K562 (cell line): ENCODE measurements at regions not wholly inside any gene's neighbourhood (a gene's known extent, or its start where the extent isn't known, plus 50 kb on each side); places are given as distances from the start of the nearest gene placed in this dataset.

Source experiments
- ATAC-seq: fragments of 200-7000 bp; cut with Tn5 transposase; 3 replicates; pipeline ENCODE4 v1.9.1; 2020; ENCODE audit warnings: moderate library complexity
- BruUV-seq: library from RNA; stranded (reverse); fragments of 400-500 nt; replicated peaks from 2 replicates; lab custom pipeline; 2021; lab: Mats Ljungman, UMichigan
- CTCF ChIA-PET: fragments of 300-600 bp; formaldehyde crosslinking; extraction: SDS; loops from one replicate; lab custom pipeline; 2021; ENCODE audit warnings: low intra/inter-chr PET ratio; lab: Yijun Ruan, JAX
- POLR2A ChIA-PET: fragments of 300-600, 350-650 bp; sonication (Branson Sonifier 250); formaldehyde crosslinking; extraction: SDS; loops from one replicate; lab custom pipeline; 2021; ENCODE audit warnings: antibody characterized with exemption, inconsistent platforms; lab: Yijun Ruan, JAX
- DNase-seq, 4 experiments: peaks; one replicate each; pipeline versions ENCODE4 v3.0.0 to v3.0.0-alpha.2; 2011 to 2018; ENCODE audit warnings: low spot score in 3 of 4, mixed read lengths in 3 of 4; ENCODE audit errors: extremely low read depth in 1 of 4
- FAIRE-seq: peaks from 2 replicates; lab custom pipeline; 2011; peaks lifted over from hg19 to GRCh38; lab: Jason Lieb, UNC
- H2AFZ ChIP-seq: 2 replicates; pipeline ENCODE4 v1.6.0; 2011; ENCODE audit warnings: low read depth, low read length, control low read depth, inconsistent platforms
- H3K27ac ChIP-seq: fragments of 200-600 bp; 3 replicates; pipeline ENCODE4 v1.8.0; 2011; ENCODE audit warnings: low read depth, mild to moderate bottlenecking, control low read depth, inconsistent platforms, low read length, moderate library complexity, mixed read lengths; ENCODE audit errors: extremely low read depth
- H3K27me3 ChIP-seq, 2 experiments: fragments of 300-600 bp in 1 of 2; 2 replicates in 1 of 2; 3 replicates in 1 of 2; pipeline versions ENCODE4 v1.6.0 to v1.8.0; 2011; ENCODE audit warnings: inconsistent platforms in 2 of 2, low read length in 2 of 2, mild to moderate bottlenecking in 1 of 2, mixed read lengths in 1 of 2, moderate library complexity in 1 of 2; ENCODE audit not compliant: control insufficient read depth in 2 of 2, insufficient read depth in 2 of 2
- H3K36me3 ChIP-seq: fragments of 300-600 bp; 3 replicates; pipeline ENCODE4 v1.8.0; 2011; ENCODE audit warnings: mild to moderate bottlenecking, low read length, inconsistent platforms; ENCODE audit not compliant: control insufficient read depth, insufficient read depth
- H3K4me1 ChIP-seq, 2 experiments: fragments of 200-600 bp in 1 of 2; replicated peaks in 1 of 2; 2 replicates in 1 of 2; 3 replicates in 1 of 2; pipeline versions ENCODE4 v1.5.1 to v1.8.0; 2011; ENCODE audit warnings: inconsistent platforms in 2 of 2, low read length in 2 of 2, mild to moderate bottlenecking in 1 of 2, mixed read lengths in 1 of 2, moderate library complexity in 1 of 2; ENCODE audit not compliant: control insufficient read depth in 2 of 2, insufficient read depth in 2 of 2
- H3K4me2 ChIP-seq: 2 replicates; pipeline ENCODE4 v1.6.1; 2011; ENCODE audit warnings: low read length, control low read depth, inconsistent platforms, mixed read lengths; ENCODE audit not compliant: insufficient read depth
- H3K4me3 ChIP-seq: fragments of 200-600 bp; sonication (generic), shearing (Covaris generic); 2 replicates; pipeline ENCODE4 v1.5.1; 2016; ENCODE audit warnings: control low read depth, inconsistent platforms
- H3K79me2 ChIP-seq: fragments of 200-600 bp; 3 replicates; pipeline ENCODE4 v1.8.0; 2011; ENCODE audit warnings: low read length, inconsistent platforms; ENCODE audit not compliant: control insufficient read depth, insufficient read depth
- H3K9ac ChIP-seq, 2 experiments: 2 replicates each; pipeline versions ENCODE4 v1.6.0 to v1.6.1; 2011; ENCODE audit warnings: low read depth in 2 of 2, low read length in 2 of 2, control low read depth in 1 of 2, inconsistent platforms in 1 of 2, mild to moderate bottlenecking in 1 of 2, mixed read lengths in 1 of 2; ENCODE audit not compliant: insufficient read depth in 1 of 2
- H3K9me1 ChIP-seq: one replicate; pipeline ENCODE4 v1.6.0; 2011; ENCODE audit warnings: inconsistent platforms, mild to moderate bottlenecking, low read length, moderate library complexity; ENCODE audit not compliant: control insufficient read depth, insufficient read depth
- H3K9me3 ChIP-seq: replicated peaks from 2 replicates; pipeline ENCODE4 v1.5.1; 2011; ENCODE audit warnings: low read depth, low read length, inconsistent platforms; ENCODE audit not compliant: control insufficient read depth, insufficient read depth
- H4K20me1 ChIP-seq: replicated peaks from 2 replicates; pipeline ENCODE4 v1.6.1; 2011; ENCODE audit warnings: low read length, inconsistent platforms, mixed read lengths; ENCODE audit not compliant: control insufficient read depth, insufficient read depth
- CREM ChIP-seq: IDR thresholded peaks from 2 replicates; pipeline ENCODE4 v1.6.1; 2014; ENCODE audit warnings: antibody characterized with exemption, low read depth
- DLX4 ChIP-seq: fragments of 250-450 bp; sonication (Bioruptor Pico); IDR thresholded peaks from 2 replicates; pipeline ENCODE4 v1.6.1; 2021; ENCODE audit warnings: mild to moderate bottlenecking
- HMBOX1 ChIP-seq: sonication (generic); IDR thresholded peaks from 2 replicates; pipeline ENCODE4 v1.6.1; 2016
- ZBTB7A ChIP-seq: IDR thresholded peaks from 2 replicates; pipeline ENCODE4 v1.6.1; 2011; ENCODE audit warnings: low read depth, mild to moderate bottlenecking, low read length, moderate library complexity, borderline replicate concordance; ENCODE audit not compliant: control insufficient read depth
- ZFPM2 ChIP-seq: fragments of 250-450 bp; sonication (Bioruptor Pico); IDR thresholded peaks from 2 replicates; pipeline ENCODE4 v1.5.1; 2022; ENCODE audit warnings: mild to moderate bottlenecking
- ZNF121 ChIP-seq: sonication (generic); formaldehyde crosslinking; conservative IDR thresholded peaks from 2 replicates; pipeline ENCODE4 v1.8.0; 2022; ENCODE audit warnings: missing genetic modification reagents
- WGBS: fragments of 100-300 bp; shearing (Covaris generic); methylation state at CpG from one replicate; pipeline ENCODE4 v1.1.6; 2016; ENCODE audit warnings: low coverage, mixed read lengths; ENCODE audit not compliant: insufficient coverage; ENCODE audit errors: missing lambda C conversion rate; 5-methylcytosine and 5-hydroxymethylcytosine counted together
- in situ Hi-C: fragments of 300-500 bp; cut with MboI; formaldehyde crosslinking; loops from 4 replicates; pipeline ENCODE4 v1.15.0; 2018; ENCODE audit warnings: inconsistent platforms, mixed read lengths
- intact Hi-C: fragments of 100-400 bp; cut with micrococcal nuclease; formaldehyde crosslinking; loops from 2 replicates; pipeline ENCODE4 v1.14.2; 2022
- TF ChIP-seq, protein P1 (sequence below): sonication (generic); formaldehyde crosslinking; IDR thresholded peaks from 2 replicates; pipeline ENCODE4 v1.8.1; 2023; ENCODE audit warnings: mild to moderate bottlenecking, missing genetic modification reagents

- POLR2A ChIA-PET = interaction anchor here (1.1 kb wide), 1 partner anchor 214 kb away, joined by 3 read pairs; no protein-coding TSS in a partner anchor
- TF ChIP-seq ZFPM2 (CRISPR knock-in tag) = no peak
- TF ChIP-seq, protein P1, sequence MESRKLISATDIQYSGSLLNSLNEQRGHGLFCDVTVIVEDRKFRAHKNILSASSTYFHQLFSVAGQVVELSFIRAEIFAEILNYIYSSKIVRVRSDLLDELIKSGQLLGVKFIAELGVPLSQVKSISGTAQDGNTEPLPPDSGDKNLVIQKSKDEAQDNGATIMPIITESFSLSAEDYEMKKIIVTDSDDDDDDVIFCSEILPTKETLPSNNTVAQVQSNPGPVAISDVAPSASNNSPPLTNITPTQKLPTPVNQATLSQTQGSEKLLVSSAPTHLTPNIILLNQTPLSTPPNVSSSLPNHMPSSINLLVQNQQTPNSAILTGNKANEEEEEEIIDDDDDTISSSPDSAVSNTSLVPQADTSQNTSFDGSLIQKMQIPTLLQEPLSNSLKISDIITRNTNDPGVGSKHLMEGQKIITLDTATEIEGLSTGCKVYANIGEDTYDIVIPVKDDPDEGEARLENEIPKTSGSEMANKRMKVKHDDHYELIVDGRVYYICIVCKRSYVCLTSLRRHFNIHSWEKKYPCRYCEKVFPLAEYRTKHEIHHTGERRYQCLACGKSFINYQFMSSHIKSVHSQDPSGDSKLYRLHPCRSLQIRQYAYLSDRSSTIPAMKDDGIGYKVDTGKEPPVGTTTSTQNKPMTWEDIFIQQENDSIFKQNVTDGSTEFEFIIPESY = no peak
- no peak for TF ChIP-seq DLX4
- no peak for TF ChIP-seq CREM
- TF ChIP-seq HMBOX1 = no peak
- TF ChIP-seq ZBTB7A = no peak
- no peak for TF ChIP-seq ZNF121 (CRISPR knock-in tag)
- H3K36me3 ChIP-seq = no peaks in the 10 kb centered on the region
- BruUV-seq = no TSS peak
- no peak overlapping the region for H3K27ac ChIP-seq
- no peaks in the 10 kb centered on the region for H3K9me1 ChIP-seq
- no peak overlapping the region for H3K9ac ChIP-seq
- no peaks in the 10 kb centered on the region; the same call in 1 of the 2 replicates for H3K9me3 ChIP-seq
- 0% methylated on average over 3 of the region's 3 CpGs for WGBS
- no peak overlapping the region for H3K4me3 ChIP-seq
- no peaks in the 10 kb centered on the region; a peak in 1 of 5 replicates for H3K27me3 ChIP-seq
- no peak for FAIRE-seq
- no peak overlapping the region for H2AFZ ChIP-seq
- ATAC-seq = no peak
- CTCF ChIA-PET = no interaction called here
- H4K20me1 ChIP-seq = no peaks in the 10 kb centered on the region
- no peak for DNase-seq
- H3K79me2 ChIP-seq = no peaks in the 10 kb centered on the region
- no peak overlapping the region for H3K4me2 ChIP-seq
- no peaks in the 10 kb centered on the region for H3K4me1 ChIP-seq
- in situ Hi-C loops (no loop called here), intact Hi-C loops (no loop called here)
Observed at GRCh38 chr1:186513526-186513925, 52.6 kb upstream of the PDC start.
